GM19395 (cell line): ENCODE measurements at regions not wholly inside any gene's neighbourhood (a gene's known extent, or its start where the extent isn't known, plus 50 kb on each side); places are given as distances from the start of the nearest gene placed in this dataset.

Experiments
- ATAC-seq: cut with Tn5 transposase; IDR thresholded peaks from one replicate; pipeline ENCODE4 v1.9.1; 2021; ENCODE audit warnings: mild to moderate bottlenecking, moderate library complexity; ENCODE audit not compliant: unreplicated experiment

GRCh38 chr6:104229057-104229456, 630.7 kb downstream of the HACE1 start:
- no peak for ATAC-seq

- ATAC-seq = no peak
Measured at GRCh38 chr6:104227508-104227907, 632.2 kb downstream of the HACE1 start.

- ATAC-seq = no peak
Measured at GRCh38 chr6:104226790-104227446, 632.8 kb downstream of the HACE1 start.

GRCh38 chr6:104218116-104218515, 641.6 kb downstream of the HACE1 start:
- ATAC-seq = no peak

GRCh38 chr6:104214901-104215300, 644.8 kb downstream of the HACE1 start:
- ATAC-seq = no peak

GRCh38 chr6:104212977-104213668, 646.6 kb downstream of the HACE1 start:
- no peak for ATAC-seq

- ATAC-seq = no peak
Measured at GRCh38 chr6:104207635-104208034, 652.1 kb downstream of the HACE1 start.

GRCh38 chr6:104201557-104201956, 658.2 kb downstream of the HACE1 start:
- no peak for ATAC-seq

- no peak for ATAC-seq
Measured at GRCh38 chr6:104187616-104188015, 672.1 kb downstream of the HACE1 start.

- ATAC-seq = no peak
Measured at GRCh38 chr6:104186831-104187230, 672.9 kb downstream of the HACE1 start.

- no peak for ATAC-seq
Measured at GRCh38 chr6:104183816-104184435, 675.8 kb downstream of the HACE1 start.

- ATAC-seq = no peak
Measured at GRCh38 chr6:104182811-104183210, 676.9 kb downstream of the HACE1 start.

GRCh38 chr6:104173668-104174067, 686.1 kb downstream of the HACE1 start:
- ATAC-seq = no peak

GRCh38 chr6:104170401-104170800, 689.3 kb downstream of the HACE1 start:
- ATAC-seq = no peak

- ATAC-seq = no peak
Measured at GRCh38 chr6:104166055-104166668, 693.6 kb downstream of the HACE1 start.

- no peak for ATAC-seq
Measured at GRCh38 chr6:104162036-104162669, 697.6 kb downstream of the HACE1 start.

GRCh38 chr6:104159045-104159618, 700.6 kb downstream of the HACE1 start:
- no peak for ATAC-seq

- no peak for ATAC-seq
Measured at GRCh38 chr6:104143757-104144156, 716.0 kb downstream of the HACE1 start.

GRCh38 chr6:104134876-104135275, 724.8 kb downstream of the HACE1 start:
- ATAC-seq = no peak

GRCh38 chr6:104130343-104130742, 729.4 kb downstream of the HACE1 start:
- no peak for ATAC-seq
